HUDEP-2 (cell line): ENCODE measurements at regions not wholly inside any gene's neighbourhood (a gene's known extent, or its start where the extent isn't known, plus 50 kb on each side); places are given as distances from the start of the nearest gene placed in this dataset.
"Not testable (repeated sequence)": the region's sequence is repeated elsewhere in the genome, so short reads cannot be mapped to it uniquely, and the experiment has no call there.

ENCODE experiments used
- DNase-seq, 76 experiments: peaks; one replicate each; lab custom pipeline; 2025; ENCODE audit not compliant: unreplicated experiment in 76 of 76; lab: John Stamatoyannopoulos, UW

DNA sequence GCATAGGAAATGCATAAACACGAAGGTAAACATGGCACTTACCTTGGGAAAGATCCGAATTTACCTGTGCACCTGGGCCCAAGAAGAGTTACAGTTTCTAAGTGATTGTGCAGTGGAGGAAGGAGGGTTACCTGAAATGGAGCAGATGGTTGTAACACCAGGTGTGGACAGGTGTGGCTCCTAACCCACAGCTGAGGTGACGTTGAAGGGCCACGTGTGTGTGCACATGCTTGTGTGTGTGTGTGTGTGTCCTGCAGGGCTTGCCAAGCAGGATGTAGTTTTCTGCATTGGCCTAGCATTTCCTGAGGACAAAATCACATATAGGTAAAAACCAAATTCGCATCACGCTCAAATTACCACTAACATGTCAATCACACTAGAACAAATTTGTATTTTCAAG is 240.8 kb downstream of the ANKRD60 start:
- no peak for DNase-seq

DNA sequence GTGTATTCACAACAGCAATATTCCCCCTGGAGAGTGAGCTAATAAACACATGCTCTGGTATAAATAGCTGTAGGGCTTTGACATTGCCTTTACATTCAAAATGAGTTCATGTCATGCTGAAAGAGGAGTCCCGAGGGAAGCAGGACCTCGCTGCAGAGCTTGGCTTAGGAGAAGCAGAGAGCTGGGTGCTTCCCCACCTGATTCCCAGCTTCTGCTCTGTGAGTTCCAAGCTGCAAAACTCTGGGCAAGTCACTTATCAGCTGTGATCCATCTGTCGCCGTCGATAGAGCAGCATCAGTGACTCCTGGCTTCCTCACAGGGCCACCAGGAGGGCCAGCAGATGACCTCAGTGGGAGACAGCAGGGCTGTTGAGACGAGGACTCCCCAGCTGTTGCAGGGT is 241.8 kb downstream of the ANKRD60 start:
- no peak for DNase-seq

DNA sequence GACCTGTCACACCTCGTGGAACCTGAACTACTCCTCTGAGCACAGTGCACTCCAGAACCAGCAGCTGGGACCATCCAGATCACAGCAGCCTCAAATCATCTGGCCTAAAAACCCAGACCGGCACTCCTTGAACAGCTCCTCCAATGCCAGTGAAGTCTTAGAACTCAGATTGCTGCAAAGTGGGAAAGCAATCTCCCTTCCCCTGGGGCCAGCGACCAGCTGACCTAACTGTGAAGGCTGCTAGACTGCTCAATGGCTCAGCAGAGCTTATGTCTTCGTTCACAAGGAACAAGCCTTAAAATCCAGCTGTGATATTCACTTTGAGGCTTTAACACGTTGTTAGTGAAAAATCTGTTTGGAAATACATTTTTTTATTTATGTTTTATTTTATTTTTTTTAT is 243.2 kb downstream of the ANKRD60 start:
- DNase-seq, result no peak

DNA sequence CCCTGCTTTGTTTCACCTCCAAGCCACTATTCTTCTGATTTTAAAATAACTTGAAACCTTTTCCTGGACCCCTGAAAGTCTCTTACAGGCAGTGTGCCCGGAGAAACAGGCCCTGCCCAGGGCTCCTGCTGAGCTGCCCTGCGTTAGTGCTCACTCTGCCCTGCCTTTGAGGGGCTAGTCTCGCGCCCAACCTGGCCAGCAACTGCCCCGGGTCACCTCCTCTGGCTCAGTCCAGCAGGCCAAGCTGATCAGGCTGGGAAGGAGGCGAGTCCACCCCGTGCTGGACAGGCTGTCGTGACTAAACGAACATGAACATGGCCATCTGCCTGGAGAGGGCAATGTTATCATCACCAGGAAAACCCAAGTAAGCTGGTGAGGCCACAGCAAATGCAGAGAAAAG is 245.4 kb downstream of the ANKRD60 start:
- no peak for DNase-seq

DNA sequence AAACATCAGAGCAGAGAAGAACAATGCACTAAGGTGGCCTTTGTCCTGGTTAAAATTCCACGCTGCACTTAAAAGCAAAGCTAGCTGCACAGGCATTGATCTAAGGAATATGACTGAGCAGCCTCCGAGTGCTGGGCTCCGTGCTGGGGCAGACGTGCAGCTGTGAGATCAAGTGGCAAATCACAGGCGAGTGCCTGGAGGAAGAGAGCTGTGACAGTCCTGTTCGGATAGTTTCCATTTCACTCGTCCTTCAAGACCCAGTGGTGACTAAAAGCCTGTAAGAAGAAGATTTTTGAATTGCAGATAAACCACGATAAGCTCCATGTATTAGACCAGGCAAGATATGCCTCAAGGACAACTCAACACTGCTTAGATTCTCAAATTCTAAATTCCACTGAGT is 247.9 kb downstream of the ANKRD60 start:
- DNase-seq, result no peak

DNA sequence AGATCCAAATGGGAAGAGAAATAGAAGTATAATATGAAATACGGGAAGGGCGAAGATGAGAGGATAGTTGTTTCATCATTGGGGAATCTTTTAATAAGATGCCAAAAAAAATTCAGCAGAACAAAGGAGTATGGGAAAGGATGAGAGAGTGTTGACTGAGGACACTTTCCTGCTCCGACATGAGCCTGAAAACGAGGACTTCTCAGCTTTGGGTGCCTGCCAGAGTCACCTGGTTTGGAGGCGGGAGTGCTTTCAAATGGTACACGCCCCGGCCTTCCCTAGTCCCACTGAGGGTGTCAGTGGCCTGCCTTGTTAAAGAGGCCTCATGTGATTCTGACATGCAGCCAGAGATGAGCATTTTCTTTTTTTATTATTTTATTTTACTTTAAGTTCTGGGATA is 250.9 kb downstream of the ANKRD60 start:
- no peak for DNase-seq

DNA sequence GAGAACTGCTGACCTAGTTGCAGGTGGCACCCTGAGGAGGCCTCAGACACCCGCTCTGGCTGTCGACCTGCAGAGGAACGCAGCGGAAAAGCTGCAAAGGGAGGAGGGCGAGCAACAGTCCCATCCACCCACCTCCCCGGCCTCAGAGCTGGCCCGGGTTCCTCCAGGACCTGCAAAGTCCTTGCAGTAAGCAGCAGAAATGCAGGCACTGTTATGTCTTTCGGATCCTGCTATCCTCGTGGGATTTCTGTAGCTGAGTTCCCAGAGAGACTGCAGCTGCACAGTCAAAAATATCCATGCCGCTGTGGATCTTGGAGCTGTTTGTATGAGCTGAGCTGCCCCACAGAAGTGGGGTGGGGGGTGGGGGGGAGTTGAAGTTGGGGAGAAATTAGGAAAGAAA is 251.3 kb downstream of the ANKRD60 start:
- DNase-seq, result no peak

DNA sequence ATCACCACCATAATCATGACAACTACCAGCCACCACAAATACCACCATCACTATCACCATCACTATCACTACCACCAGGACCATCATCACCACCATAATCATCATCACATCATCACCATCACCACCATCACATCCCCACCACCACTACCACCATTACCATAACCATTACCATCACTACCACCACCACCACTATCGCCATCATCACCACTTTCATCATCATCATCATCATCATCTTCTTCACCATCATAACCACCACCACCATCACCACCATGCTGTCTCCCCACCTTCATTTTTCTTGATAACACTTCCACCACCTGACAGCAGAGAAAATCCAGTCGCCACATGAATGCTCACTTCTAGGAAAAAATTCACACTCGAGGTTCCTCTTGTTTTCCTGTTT is 253.6 kb downstream of the ANKRD60 start:
- no peak for DNase-seq

DNA sequence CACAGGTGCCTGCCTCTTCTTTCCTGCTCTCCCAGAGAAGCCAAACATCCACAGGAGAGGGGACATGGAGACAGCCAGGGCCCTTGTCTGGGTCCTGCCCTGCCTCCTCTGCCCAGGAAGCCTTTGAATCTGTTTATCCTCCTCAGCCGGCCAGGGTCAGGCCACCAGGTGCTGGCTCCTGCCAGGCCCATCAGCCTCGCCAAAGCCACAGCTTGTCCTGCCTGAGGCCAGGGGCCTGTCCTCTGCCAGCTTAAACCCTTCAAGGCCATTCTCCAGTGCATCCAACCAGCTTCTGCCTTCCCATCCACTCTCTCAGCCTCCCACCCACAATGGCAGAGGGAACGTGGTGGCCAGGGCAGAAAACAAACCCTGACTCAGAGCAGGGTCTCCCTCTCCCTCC is 254.6 kb downstream of the ANKRD60 start:
- no peak for DNase-seq

DNA sequence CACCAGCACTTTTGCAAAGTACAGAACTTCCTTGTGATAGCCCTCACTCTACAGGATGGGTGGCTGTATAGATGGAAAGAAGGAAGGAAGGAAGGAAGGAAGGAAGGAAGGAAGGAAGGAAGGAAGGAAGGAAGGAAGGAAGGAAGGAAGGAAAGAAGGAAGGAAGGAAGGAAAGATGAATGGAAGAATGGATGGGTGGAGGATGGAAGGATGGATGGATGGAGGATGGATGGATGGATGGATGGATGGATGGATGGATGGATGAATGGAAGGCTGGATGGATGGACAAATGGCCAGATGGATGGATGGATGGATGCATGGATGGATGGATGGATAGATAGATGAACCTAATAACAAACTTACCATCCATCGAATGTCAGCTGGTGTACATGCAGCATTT is 256.9 kb downstream of the ANKRD60 start:
- not testable (repeated sequence) for DNase-seq

DNA sequence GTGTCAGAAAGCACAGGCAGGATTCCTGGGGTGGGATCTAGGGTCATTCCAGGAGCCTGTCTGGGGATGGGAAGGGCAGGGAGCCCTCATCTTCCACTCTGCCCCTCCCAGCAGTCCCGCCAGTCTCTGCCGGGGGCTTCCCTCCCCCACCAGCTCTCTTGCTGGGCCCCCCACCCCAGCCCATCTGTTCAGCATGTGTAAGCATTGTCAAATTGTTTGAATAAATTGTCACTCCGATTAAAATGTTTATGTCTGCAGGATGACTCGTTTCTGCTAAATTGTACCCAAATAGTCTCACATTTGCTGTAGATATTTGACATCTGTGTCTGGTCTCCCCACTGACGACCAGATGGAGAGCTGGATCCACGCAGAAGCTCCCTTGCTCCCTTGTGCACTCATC is 257.6 kb downstream of the ANKRD60 start:
- no peak for DNase-seq

DNA sequence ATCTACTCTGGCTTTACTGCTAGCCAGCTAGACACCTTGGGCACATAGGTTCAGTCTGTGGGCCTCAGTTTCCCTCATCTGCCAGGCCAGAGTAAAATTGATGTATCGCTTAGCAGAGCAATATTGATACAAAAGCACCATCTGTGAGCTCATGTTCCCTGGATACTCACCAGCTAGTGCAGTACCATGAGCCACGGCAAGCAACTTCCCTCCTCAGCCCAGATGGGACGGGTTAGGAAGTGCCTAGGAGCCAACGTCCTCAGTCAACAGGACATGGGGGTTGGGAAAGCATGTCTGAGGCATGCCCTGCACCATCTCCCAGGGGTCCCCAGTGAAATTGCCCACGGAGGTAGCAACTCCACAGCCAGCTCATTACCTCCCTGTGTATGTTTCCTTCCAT is 258.3 kb downstream of the ANKRD60 start:
- DNase-seq, result no peak

DNA sequence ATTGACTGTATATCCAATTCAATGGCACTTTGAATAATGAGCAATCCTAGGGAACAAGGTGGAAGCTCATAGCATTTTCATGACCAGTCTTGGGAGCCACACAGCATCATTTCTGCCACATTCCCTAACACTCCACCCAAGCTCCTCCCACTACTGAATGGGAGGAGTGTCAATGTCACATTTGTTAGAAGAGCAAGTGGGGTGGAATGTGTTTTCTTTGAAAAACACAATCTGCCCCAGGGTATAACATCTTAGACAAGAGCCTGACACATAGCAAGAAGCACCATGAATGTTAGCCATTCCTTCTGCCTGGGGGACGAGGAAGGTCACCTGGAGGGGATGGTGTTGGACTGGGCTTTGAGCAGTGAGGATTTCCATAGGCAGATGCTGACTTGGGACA is 258.3 kb upstream of the PMEPA1 start:
- no peak for DNase-seq

DNA sequence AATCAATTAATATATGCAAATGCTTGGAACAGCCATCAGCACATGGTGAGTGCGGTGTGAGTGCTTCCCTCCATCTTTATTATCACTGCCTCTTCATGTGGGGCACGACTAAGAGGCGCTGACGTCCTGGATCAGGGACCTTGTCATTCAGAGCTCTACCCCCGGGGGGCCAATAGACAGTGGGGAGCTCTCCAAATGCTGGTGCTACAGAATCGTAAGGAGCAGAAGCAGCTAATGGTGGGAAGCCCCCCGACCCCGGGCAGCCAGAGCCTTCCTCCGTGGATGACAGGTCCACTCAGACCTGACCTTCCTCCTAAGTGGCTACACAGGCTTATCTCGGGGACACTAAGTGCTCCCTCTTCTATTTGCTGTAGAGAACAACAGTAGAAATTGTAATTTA is 257.5 kb upstream of the PMEPA1 start:
- DNase-seq, result no peak

DNA sequence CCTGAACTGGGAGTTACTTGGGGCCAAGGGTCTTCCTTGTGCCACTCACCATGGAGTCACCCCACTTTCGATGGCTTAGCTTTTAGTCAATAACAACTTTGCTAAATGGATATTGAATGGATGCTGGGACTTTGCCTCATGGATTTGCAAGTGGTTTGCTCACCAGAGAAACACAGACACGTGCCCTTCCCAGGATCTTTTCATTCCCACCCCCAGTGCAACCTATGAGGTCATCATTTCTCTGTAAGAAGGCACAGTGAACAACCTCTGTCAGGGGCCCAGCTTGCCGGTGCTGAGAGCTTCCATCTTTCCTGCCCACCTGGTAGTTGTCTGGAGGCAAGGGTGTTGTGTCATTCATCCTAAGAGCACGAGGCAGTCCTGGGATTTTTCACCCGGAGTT is 256.8 kb upstream of the PMEPA1 start:
- DNase-seq, result no peak

DNA sequence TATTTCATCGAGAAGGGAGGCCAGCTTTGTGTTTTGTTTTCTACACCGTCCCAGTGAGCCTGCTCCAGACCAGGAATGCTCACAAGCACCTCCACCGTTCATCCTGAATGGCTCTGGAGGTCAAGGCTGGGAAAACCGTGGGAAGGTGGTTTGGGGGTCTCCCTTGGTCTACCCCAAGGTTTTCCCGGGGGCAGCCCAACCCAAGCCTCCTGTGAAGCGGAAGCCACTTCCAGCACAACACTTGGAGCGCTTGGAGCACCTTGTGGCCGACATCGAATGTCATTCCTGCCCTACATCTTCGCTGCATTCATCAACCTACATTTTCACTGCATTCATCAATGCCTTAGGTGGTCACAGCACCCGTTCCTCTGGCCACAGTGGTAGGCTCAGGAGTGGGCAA is 255.6 kb upstream of the PMEPA1 start:
- no peak for DNase-seq

DNA sequence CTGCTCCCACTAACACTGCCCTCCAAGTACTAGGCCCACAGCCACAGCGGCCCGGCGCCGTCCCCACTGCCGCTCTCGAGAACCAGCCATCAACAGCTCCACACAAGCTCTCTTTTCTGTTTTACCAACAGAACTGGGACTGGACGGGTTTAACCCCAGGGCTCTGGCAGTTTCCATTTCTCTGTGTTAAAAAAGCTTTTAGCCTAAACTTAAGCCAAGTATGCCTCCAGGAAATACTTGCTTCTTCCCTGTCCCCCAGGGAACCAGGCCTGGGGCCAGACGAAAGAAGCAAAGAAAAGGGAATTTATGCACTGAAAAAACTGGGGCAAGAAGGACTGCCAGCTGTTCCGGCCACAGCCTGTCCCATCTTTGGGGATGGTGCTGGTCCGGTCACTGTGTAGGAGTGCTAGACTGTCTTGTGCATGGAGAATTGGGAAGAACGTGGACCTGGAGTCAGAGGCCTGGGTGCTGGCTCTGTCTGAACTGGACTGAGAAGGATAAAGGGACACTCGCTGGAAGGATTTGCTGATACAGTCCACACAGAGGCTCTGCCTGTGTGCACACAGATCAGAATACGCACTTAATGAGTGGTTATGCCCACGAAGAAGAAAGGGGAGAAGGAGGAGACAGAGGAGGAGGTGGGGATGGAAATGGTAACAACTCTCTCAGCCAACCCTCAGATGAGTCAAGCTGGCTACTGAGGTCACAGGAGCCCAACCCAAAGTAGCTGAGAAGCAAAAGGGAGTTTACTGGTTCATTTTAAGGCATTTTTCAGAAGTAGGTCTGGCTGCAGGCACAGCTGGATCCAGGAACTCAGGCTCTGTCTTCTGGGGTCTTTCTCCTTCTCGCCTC is 254.4 kb upstream of the PMEPA1 start:
- DNase-seq, result no peak

DNA sequence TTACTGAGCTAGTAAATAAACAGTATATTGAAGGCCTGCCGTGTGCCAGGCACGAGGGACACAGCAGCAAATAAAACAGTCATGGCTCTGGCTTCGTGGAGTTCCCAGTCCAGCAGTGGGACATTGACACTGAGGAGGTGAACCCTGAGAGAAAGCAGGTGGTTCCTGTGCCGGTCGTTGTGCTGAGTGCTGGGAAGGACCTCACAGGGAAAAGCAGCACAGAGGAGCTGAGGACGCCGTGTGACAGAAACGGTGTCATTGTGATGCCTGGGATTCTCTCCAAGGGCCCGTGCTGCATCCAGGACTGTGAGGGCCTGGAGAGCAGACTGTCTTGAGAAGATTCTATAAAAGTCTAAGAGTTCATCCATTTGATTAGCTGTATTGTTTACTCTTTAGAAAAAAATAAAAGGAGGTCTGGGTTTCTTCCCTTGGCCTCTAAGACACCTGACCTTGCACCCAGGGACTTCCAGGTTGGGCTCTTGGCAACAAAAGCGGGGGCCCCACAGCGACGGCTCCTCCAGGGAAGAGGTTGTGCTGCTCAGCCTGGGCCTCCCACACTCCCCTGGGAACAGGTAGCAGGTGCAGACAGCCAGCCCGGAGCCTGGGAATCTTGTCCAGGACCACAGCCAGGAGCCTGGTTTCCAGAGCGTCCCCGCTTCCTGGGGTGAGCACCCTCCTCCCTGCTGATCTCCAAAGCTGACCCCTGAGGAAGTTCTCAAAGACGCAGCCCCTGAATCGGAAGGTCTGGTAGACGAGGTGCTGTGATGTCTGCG is 251.2 kb upstream of the PMEPA1 start:
- no peak for DNase-seq

DNA sequence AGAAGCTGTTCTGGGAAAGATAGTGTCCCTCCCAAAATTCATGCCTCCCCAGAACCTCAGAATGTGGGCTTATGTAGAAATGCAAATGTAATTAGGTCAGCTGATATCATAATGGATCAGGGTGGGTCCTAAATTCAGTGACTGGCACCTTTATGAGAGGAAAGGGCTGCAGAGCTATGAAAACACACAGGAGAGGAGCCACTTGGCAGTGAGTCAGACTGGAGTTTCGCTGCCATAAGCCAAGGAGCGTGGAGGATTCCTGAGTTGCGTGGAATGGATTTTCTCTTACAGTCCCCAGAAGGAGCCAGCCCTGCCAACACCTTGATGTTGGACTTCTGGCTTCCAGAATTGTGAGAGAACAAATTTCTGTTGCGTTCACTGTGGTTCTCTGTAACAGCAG is 249.8 kb upstream of the PMEPA1 start:
- no peak for DNase-seq

DNA sequence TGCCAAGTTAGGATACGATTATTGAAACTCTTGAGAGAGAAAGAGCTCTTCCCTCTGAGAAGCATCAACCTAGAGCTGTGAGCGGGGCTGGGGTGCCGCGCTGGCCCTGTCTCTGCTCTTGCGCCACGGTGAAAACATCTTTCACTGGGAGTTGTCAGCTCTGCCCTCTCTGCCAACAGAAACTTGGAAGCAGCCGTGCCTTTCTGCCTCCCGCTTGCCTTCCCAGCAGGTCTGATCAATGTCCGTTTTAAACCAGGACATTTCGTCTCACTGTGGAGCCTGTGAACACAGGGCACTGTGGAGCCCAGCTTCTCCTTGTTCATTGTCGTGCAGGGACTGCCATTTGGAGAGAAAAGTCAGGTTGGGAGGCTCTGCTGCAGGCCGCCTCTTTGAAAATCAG is 249.2 kb upstream of the PMEPA1 start:
- no peak for DNase-seq

DNA sequence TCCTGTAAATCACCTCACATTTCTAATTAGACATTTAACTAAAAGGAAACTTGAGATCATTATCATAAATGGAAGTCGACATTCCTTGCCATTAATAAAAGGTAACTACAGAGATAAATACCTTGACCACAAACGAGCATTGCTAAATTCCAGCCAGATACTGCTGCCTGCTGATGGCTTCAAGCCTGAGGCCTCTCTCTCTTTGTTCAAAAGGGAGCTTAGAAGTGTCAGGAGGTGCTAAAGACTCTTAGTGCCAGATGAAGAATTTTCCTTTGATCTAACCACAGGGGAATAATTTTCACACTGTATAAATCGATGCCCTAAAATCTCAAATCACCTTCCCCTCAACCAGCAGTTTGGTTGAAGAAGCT is 248.2 kb upstream of the PMEPA1 start:
- no peak for DNase-seq

DNA sequence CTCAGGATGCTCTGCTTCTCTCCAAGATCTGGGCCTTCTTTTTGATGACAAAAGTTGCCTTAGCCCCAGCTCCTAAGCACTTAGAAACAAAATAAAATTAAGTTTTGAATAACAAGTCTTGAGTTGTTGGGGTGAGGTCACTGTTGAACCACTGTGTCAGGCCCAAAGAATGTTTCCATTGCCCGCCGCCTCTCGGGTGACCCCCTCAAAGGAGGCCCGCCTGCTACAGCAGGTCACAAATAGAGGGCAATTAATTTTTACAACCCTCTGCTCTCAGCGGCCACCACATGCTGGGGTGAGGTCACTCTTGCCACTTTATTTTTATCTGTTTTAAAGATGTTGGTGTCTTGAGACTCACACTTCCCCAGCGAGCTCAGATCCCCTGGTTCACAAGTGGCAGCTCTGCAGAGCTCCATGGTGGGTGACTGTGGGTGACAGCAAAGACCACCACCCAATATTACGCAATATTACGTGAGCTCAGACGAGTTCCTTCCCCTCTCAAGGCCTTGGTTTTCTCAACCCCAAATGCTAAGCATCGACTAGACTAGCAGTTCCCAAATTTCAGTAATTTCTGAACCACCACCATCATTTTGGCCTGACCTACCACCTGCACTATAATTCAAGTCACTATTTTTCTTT is 247.7 kb upstream of the PMEPA1 start:
- DNase-seq, result no peak
